ENCODE measurements at regions not wholly inside any gene's neighbourhood (a gene's known extent, or its start where the extent isn't known, plus 50 kb on each side); places are given as distances from the start of the nearest gene placed in this dataset.

DNA sequence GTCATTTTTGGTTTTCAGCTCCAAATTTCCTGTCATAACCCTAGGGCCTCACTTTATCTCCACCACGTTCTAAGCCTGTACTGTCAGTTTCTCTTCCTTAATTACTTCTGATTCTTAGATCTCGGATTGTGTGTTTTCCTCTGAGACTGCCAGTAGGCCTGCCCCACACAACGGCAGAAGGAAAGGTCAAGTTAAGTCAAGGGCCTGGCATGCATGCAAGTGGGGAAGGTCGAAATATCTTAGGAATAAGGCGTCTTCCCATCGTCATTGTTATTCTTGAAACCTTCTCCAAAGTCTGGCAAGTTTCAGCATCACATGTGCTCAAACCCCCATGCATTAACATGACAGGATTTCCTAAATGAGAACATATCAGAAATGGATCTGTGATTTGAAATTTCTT, 203.5 kb upstream of the TSHZ2 start:
- TF ChIP-seq, protein P1, sequence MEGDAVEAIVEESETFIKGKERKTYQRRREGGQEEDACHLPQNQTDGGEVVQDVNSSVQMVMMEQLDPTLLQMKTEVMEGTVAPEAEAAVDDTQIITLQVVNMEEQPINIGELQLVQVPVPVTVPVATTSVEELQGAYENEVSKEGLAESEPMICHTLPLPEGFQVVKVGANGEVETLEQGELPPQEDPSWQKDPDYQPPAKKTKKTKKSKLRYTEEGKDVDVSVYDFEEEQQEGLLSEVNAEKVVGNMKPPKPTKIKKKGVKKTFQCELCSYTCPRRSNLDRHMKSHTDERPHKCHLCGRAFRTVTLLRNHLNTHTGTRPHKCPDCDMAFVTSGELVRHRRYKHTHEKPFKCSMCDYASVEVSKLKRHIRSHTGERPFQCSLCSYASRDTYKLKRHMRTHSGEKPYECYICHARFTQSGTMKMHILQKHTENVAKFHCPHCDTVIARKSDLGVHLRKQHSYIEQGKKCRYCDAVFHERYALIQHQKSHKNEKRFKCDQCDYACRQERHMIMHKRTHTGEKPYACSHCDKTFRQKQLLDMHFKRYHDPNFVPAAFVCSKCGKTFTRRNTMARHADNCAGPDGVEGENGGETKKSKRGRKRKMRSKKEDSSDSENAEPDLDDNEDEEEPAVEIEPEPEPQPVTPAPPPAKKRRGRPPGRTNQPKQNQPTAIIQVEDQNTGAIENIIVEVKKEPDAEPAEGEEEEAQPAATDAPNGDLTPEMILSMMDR (conservative IDR thresholded peaks at IDR 0.05; ENCODE audit: low read depth, low read length): no peak
- no peak for TF ChIP-seq EZH2 (IDR thresholded peaks at IDR 0.05; ENCODE audit: borderline replicate concordance, low read depth, low read length, poor library complexity, severe bottlenecking)
